H1 (cell line): ENCODE measurements at regions not wholly inside any gene's neighbourhood (a gene's known extent, or its start where the extent isn't known, plus 50 kb on each side); places are given as distances from the start of the nearest gene placed in this dataset.

Experiments used
- CTCF ChIA-PET: fragments of 300-600 bp; sonication (Branson Sonifier 250); formaldehyde crosslinking; loops from one replicate; lab custom pipeline; 2021; ENCODE audit not compliant: partially characterized antibody; lab: Charles Lee
- POLR2A ChIA-PET: fragments of 300-600 bp; sonication (Branson Sonifier 250); formaldehyde crosslinking; loops from one replicate; lab custom pipeline; 2021; ENCODE audit warnings: inconsistent platforms; ENCODE audit not compliant: partially characterized antibody; lab: Charles Lee
- DNase-seq, 2 experiments: peaks; one replicate each; pipeline versions ENCODE4 v3.0.0 to v3.0.0-alpha.2; 2010 to 2022; ENCODE audit warnings: low spot score in 2 of 2, low read depth in 1 of 2, mixed read lengths in 1 of 2
- FAIRE-seq: peaks from 2 replicates; lab custom pipeline; 2011; peaks lifted over from hg19 to GRCh38; lab: Jason Lieb, UNC
- H2AFZ ChIP-seq: 2 replicates; pipeline ENCODE4 v1.8.1; 2012; ENCODE audit warnings: low read length, inconsistent platforms
- H2AK5ac ChIP-seq: 2 replicates; pipeline ENCODE4 v1.6.1; 2013; ENCODE audit warnings: low read depth, low read length
- H2BK120ac ChIP-seq: replicated peaks from 2 replicates; pipeline ENCODE3; 2013; ENCODE audit warnings: low read depth, low read length, inconsistent platforms
- H2BK12ac ChIP-seq: 2 replicates; pipeline ENCODE4 v1.6.1; 2013; ENCODE audit warnings: low read depth, low read length
- H2BK15ac ChIP-seq: 2 replicates; pipeline ENCODE4 v1.6.1; 2013; ENCODE audit warnings: low read length
- H2BK20ac ChIP-seq: 2 replicates; pipeline ENCODE4 v1.6.1; 2013; ENCODE audit warnings: low read length
- H2BK5ac ChIP-seq: 2 replicates; pipeline ENCODE4 v1.6.1; 2013; ENCODE audit warnings: low read depth, low read length
- H3K14ac ChIP-seq: 2 replicates; pipeline ENCODE4 v1.6.1; 2013; ENCODE audit warnings: inconsistent platforms; ENCODE audit not compliant: insufficient read length
- H3K18ac ChIP-seq: 2 replicates; pipeline ENCODE4 v1.6.1; 2013; ENCODE audit warnings: low read length; ENCODE audit errors: extremely low read depth
- H3K23ac ChIP-seq: 2 replicates; pipeline ENCODE4 v1.6.1; 2013; ENCODE audit warnings: inconsistent platforms; ENCODE audit not compliant: insufficient read length
- H3K23me2 ChIP-seq: 2 replicates; pipeline ENCODE4 v1.6.1; 2013; ENCODE audit warnings: low read depth, low read length
- H3K27ac ChIP-seq: 2 replicates; pipeline ENCODE4 v1.6.1; 2011; ENCODE audit warnings: low read depth, low read length, inconsistent platforms
- H3K27me3 ChIP-seq, 4 experiments: replicated peaks in 1 of 4; 1 replicate in 1 of 4; 2 replicates in 3 of 4; pipeline versions ENCODE4 v1.6.1 to v1.8.1; 2011 to 2013; ENCODE audit warnings: low read length in 3 of 4, mild to moderate bottlenecking in 3 of 4, inconsistent platforms in 2 of 4, mixed read lengths in 2 of 4, moderate library complexity in 1 of 4; ENCODE audit not compliant: control insufficient read depth in 3 of 4, insufficient read depth in 3 of 4; ENCODE audit errors: extremely low read depth in 1 of 4
- H3K36me3 ChIP-seq, 4 experiments: 2 replicates each; pipeline versions ENCODE4 v1.6.1 to v1.8.1; 2011 to 2013; ENCODE audit warnings: mild to moderate bottlenecking in 4 of 4, low read length in 3 of 4, moderate library complexity in 2 of 4, control low read depth in 1 of 4, inconsistent platforms in 1 of 4; ENCODE audit not compliant: insufficient read depth in 4 of 4, control insufficient read depth in 2 of 4
- H3K4ac ChIP-seq: replicated peaks from 2 replicates; pipeline ENCODE3; 2013; ENCODE audit warnings: low read length, low read depth, mixed read lengths, inconsistent platforms; ENCODE audit not compliant: insufficient read length
- H3K4me1 ChIP-seq, 4 experiments: replicated peaks in 1 of 4; 1 replicate in 1 of 4; 2 replicates in 3 of 4; pipeline versions ENCODE4 v1.6.1 to v1.8.1; 2011 to 2013; ENCODE audit warnings: low read length in 3 of 4, inconsistent platforms in 2 of 4, mixed read lengths in 1 of 4; ENCODE audit not compliant: insufficient read depth in 4 of 4, control insufficient read depth in 3 of 4
- H3K4me2 ChIP-seq, 2 experiments: 2 replicates each; pipeline versions ENCODE4 v1.6.1 to v1.8.1; 2011 to 2013; ENCODE audit warnings: low read depth in 2 of 2, low read length in 2 of 2, control low read depth in 1 of 2, inconsistent platforms in 1 of 2, mild to moderate bottlenecking in 1 of 2; ENCODE audit not compliant: insufficient read depth in 1 of 2
- H3K4me3 ChIP-seq, 4 experiments: fragments of 200-600, 300-600 bp in 1 of 4; sonication (generic), shearing (Covaris generic), sonication (Bioruptor Twin) in 1 of 4; 2 replicates each; pipeline versions ENCODE4 v1.5.1 to v1.8.1; 2011 to 2016; ENCODE audit warnings: low read length in 4 of 4, low read depth in 3 of 4, control low read depth in 2 of 4, inconsistent platforms in 2 of 4, mild to moderate bottlenecking in 2 of 4, mixed read lengths in 1 of 4, moderate library complexity in 1 of 4; ENCODE audit not compliant: insufficient read depth in 2 of 4; ENCODE audit errors: extremely low read depth in 1 of 4
- H3K56ac ChIP-seq: replicated peaks from 2 replicates; pipeline ENCODE3; 2013; ENCODE audit warnings: low read depth, mild to moderate bottlenecking, mixed read lengths, low read length, inconsistent platforms; ENCODE audit not compliant: insufficient read length
- H3K79me1 ChIP-seq: 2 replicates; pipeline ENCODE4 v1.6.1; 2013; ENCODE audit warnings: low read depth, low read length, control low read depth
- H3K79me2 ChIP-seq, 2 experiments: 2 replicates each; pipeline versions ENCODE4 v1.6.1 to v1.8.1; 2012 to 2013; ENCODE audit warnings: low read length in 2 of 2, mild to moderate bottlenecking in 2 of 2, inconsistent platforms in 1 of 2; ENCODE audit not compliant: insufficient read depth in 2 of 2, control insufficient read depth in 1 of 2
- H3K9ac ChIP-seq, 4 experiments: replicated peaks in 1 of 4; 1 replicate in 1 of 4; 2 replicates in 3 of 4; pipeline versions ENCODE4 v1.6.1 to v1.8.1; 2011 to 2013; ENCODE audit warnings: low read depth in 3 of 4, low read length in 3 of 4, control low read depth in 2 of 4, mild to moderate bottlenecking in 2 of 4, moderate library complexity in 2 of 4, inconsistent platforms in 1 of 4; ENCODE audit errors: extremely low read depth in 1 of 4
- H3K9me3 ChIP-seq, 2 experiments: 2 replicates each; pipeline versions ENCODE4 v1.6.1 to v1.8.1; 2012 to 2013; ENCODE audit warnings: mild to moderate bottlenecking in 2 of 2, moderate library complexity in 2 of 2, control low read depth in 1 of 2, inconsistent platforms in 1 of 2, low read depth in 1 of 2, low read length in 1 of 2, mixed read lengths in 1 of 2; ENCODE audit not compliant: insufficient read depth in 2 of 2
- H4K20me1 ChIP-seq, 2 experiments: replicated peaks in 1 of 2; 2 replicates each; pipeline versions ENCODE3 to v1.8.1; 2011 to 2013; ENCODE audit warnings: inconsistent platforms in 2 of 2, low read length in 2 of 2, mild to moderate bottlenecking in 1 of 2; ENCODE audit not compliant: insufficient read depth in 2 of 2, control insufficient read depth in 1 of 2
- H4K5ac ChIP-seq: 2 replicates; pipeline ENCODE4 v1.6.1; 2013; ENCODE audit warnings: low read length, low read depth, mixed read lengths, inconsistent platforms; ENCODE audit not compliant: insufficient read length
- H4K8ac ChIP-seq: 2 replicates; pipeline ENCODE4 v1.8.0; 2013; ENCODE audit warnings: mild to moderate bottlenecking, moderate library complexity, low read length, inconsistent platforms; ENCODE audit not compliant: insufficient read depth; ENCODE audit errors: extremely low read depth
- H4K91ac ChIP-seq: replicated peaks from 2 replicates; pipeline ENCODE3; 2013; ENCODE audit warnings: low read length, mixed read lengths, inconsistent platforms; ENCODE audit not compliant: insufficient read length
- ATF2 ChIP-seq: IDR thresholded peaks from 2 replicates; pipeline ENCODE4 v1.6.1; 2012; ENCODE audit warnings: low read length, inconsistent platforms
- CEBPB ChIP-seq: IDR thresholded peaks from 2 replicates; pipeline ENCODE4 v1.6.1; 2012; ENCODE audit warnings: low read depth, low read length
- EGR1 ChIP-seq: IDR thresholded peaks from 2 replicates; pipeline ENCODE4 v1.6.1; 2011; ENCODE audit warnings: low read depth, low read length, borderline replicate concordance
- PHF8 ChIP-seq: fragments of 200-600 bp; sonication (generic); conservative IDR thresholded peaks from 2 replicates; pipeline ENCODE4 v1.7.1; 2012; ENCODE audit warnings: low read depth, mild to moderate bottlenecking, inconsistent platforms, low read length, moderate library complexity
- RFX5 ChIP-seq: IDR thresholded peaks from 2 replicates; pipeline ENCODE4 v1.6.1; 2011; ENCODE audit warnings: low read depth, low read length, improper control_type of control experiment, borderline replicate concordance
- SP1 ChIP-seq: IDR thresholded peaks from 2 replicates; pipeline ENCODE4 v1.6.1; 2011; ENCODE audit warnings: low read depth, low read length
- SRF ChIP-seq: IDR thresholded peaks from 2 replicates; pipeline ENCODE4 v1.6.1; 2011; ENCODE audit warnings: mild to moderate bottlenecking, low read depth, low read length, moderate library complexity
- TAF1 ChIP-seq: IDR thresholded peaks from 2 replicates; pipeline ENCODE4 v1.6.1; 2011; ENCODE audit warnings: mild to moderate bottlenecking, low read depth, low read length
- TBP ChIP-seq: IDR thresholded peaks from 2 replicates; pipeline ENCODE4 v1.6.1; 2011; ENCODE audit warnings: low read depth, low read length, improper control_type of control experiment
- WGBS, 2 experiments: shearing (Covaris generic) in 1 of 2; methylation state at CpG; one replicate each; pipeline versions ENCODE4 v1.1.6 to v1.1.7; 2013 to 2015; ENCODE audit warnings: low lambda C conversion rate in 2 of 2, mixed read lengths in 2 of 2, inconsistent platforms in 1 of 2, low coverage in 1 of 2, missing lambda C conversion rate in 1 of 2; ENCODE audit not compliant: insufficient replicate concordance in 2 of 2, insufficient coverage in 1 of 2, insufficient read length in 1 of 2; ENCODE audit errors: extremely low coverage in 1 of 2, missing lambda C conversion rate in 1 of 2; 5-methylcytosine and 5-hydroxymethylcytosine counted together

GRCh38 chr11:37110385-37110784, 512.3 kb upstream of the RAG2 start:
- FAIRE-seq: no peak
- Histone ChIP-seq H2BK15ac (no peak overlapping the region), H3K27ac (no peak overlapping the region), H3K9ac (no peak overlapping the region), H3K56ac (no peak overlapping the region), H3K36me3 (no peaks in the 10 kb centered on the region), H2BK20ac (no peak overlapping the region), H4K5ac (no peak overlapping the region), H4K8ac (no peak overlapping the region), H2BK5ac (no peak overlapping the region), H4K91ac (no peak overlapping the region), H3K14ac (no peak overlapping the region), H3K4me1 (peaks cover 0 to 4% (median 0%) of the 10 kb centered on the region in 4 experiments; a peak in 1 of 7 replicates), H3K79me2 (no peaks in the 10 kb centered on the region), H4K20me1 (no peaks in the 10 kb centered on the region), H3K9me3 (no peaks in the 10 kb centered on the region), H2BK120ac (no peak overlapping the region), H3K4me3 (no peak overlapping the region), H3K4me2 (no peak overlapping the region), H2AK5ac (no peak overlapping the region), H3K23me2 (no peaks in the 10 kb centered on the region; the same call in 1 of the 2 replicates), H3K18ac (no peak overlapping the region), H2AFZ (no peak overlapping the region), H3K23ac (no peak overlapping the region), H3K79me1 (no peaks in the 10 kb centered on the region), H3K4ac (no peak overlapping the region), H3K27me3 (no peaks in the 10 kb centered on the region), H2BK12ac (no peak overlapping the region)
- DNase-seq: no peak
- ChIA-PET POLR2A (no interaction called here), CTCF (no interaction called here)
- 97% methylated on average over 4 of the region's 4 CpGs; no CpG with 5 or more reads in 1 of the 2 experiments for WGBS, 2 experiments
- TF ChIP-seq EGR1 (no peak), CEBPB (no peak), TBP (no peak), SRF (no peak), RFX5 (no peak), PHF8 (no peak), TAF1 (no peak), SP1 (no peak), ATF2 (no peak)
